ENCODE measurements at regions not wholly inside any gene's neighbourhood (a gene's known extent, or its start where the extent isn't known, plus 50 kb on each side); places are given as distances from the start of the nearest gene placed in this dataset.

DNA sequence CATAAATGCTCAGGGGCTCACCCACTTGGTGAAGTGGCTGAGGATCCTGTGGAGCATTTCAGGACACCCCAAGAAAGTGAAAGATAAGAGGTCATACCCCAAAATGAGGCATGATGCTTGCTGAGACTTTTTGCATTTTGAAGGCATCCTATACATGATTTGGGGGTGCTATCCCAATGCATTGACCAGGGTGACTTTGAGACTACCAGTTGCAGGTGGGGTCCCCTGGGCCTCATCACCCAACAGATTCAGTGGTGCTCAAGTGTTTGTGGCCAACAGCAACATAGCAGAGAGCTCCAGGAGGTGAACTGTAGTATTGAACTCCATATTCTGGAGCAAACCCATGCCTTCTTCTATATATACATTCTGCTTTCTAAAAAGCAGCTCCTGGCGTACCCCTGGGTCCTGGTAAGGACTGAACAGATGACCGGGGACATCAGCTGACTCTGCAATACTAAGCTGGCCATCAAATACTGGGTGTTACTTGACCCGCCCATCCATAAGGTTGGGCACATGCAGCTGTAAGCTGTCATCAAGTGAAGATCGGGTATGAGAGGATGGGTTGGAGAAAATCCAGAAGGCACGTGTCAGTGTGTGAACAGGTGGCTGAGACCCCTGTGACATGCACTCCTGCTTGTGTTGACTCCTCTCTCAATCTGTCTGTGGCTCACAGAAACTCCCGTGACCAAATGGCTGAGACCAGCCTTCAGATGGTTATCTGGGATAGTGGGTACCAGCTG lies 143.3 kb downstream of the KLF13 start:
- TF ChIP-seq EZH2 (IDR thresholded peaks at IDR 0.05; ENCODE audit: insufficient read depth, poor library complexity, severe bottlenecking) (no peak), EZH2phosphoT487 (IDR thresholded peaks at IDR 0.05; ENCODE audit: insufficient read depth, low read depth) (no peak)

Measured in GM23248 (cell line).